ENCODE measurements at regions not wholly inside any gene's neighbourhood (a gene's known extent, or its start where the extent isn't known, plus 50 kb on each side); places are given as distances from the start of the nearest gene placed in this dataset.
A peak's percentile ranks its signal among the peaks of the same experiment; 100 is the strongest.

DNA sequence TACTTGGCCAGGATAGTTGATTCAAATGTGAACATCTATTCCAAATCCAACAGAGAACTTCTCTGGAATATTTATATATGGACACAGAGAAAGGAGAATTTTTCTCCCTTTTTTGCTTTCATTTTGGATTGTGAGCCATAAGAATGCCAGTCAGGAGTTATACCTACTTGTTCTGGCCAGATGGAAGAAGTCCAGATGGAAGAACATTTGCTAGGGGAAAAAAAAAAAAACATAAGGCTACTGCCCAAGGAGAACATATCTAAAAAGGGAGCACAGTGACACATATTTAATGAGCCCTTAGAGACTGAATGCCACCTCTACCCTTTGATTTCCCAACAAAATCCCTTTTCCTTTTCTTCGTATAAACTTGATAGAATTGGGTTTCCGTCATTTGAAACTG lies 61.7 kb upstream of the PPP2R2B start:
- DNase-seq (ENCODE audit: low read depth, low spot score) = no peak

DNA sequence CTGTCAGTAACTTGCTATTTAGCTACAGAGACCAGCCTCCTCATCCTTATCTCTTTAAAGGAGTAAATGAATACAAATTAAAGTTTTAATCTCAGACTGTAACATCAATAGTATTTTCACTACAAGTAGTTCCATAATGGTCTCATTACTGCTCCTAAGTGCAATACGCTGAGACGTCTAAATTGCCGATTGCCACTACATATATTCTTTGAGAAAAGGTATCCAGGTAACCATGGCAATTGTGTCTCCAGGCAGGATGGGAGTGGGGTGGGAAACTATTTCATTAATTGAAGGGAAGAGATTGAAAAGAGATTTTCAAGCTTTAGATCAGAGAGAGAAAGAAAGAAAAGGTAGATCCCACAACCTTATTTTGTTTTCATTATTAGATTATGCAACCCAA lies 65.5 kb upstream of the PPP2R2B start:
- DNase-seq (ENCODE audit: low read depth, low spot score) = no peak

DNA sequence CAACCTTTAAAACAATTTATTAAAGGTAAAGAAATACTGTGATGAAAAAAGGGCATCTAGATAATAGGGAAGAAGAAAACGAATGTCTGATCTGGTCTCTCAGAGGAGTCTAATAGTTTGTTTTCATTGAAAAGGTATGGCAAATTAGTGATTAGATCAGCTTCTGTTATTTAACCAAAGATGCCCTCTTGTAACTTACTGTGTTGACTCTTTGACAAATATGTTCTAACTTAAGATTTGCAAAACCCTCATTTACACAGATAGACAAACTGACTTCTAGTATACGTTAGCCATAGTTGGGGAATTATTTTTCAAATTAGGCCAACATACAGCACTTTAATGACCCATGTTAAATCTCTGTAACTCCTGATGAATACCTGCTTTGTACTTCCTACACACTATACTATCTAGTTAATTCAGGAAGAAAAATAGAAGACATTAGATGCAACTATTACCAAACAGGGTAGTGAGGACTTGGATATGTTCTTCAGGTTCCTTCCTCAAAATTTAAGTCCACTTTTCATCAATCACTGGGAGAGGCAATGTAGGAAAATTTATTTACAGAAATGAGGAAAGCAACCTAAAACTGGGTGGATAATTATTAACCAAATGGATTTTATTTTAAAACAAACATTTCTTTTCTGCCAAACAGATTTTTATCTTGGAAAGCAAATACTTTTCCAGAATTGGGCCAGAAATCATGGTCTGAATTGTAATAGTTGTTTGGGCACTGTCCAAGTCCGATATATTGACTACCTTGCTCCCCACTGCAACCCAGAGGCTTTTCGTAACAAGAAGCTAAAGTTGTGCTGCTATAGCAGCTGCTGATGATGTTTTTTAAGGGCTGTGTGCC lies 66.4 kb upstream of the PPP2R2B start:
- DNase-seq (ENCODE audit: low read depth, low spot score) = no peak

DNA sequence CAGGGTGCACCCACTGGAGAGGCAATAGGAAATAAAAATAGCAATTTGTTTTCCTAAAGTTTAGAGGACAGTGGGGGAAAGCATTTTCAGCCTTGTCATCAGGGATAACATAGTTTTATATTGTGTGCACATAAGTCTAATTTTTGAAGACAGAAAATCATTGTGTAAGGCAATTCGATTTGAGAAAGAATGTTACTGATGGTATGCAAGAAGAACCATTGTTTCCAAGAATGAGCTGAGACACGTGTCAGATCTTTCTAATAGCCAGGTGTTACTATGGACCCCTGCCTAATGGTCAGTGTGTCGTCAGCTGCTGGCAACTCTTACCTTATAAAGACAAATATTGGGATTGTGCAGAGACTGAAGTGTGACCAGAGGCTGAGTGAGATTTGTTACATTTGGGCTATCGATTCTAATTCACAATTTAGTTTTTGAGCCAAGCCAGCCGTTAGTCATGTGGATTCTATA lies 67.1 kb upstream of the PPP2R2B start:
- DNase-seq (ENCODE audit: low read depth, low spot score) = no peak

- peak; percentile 18 for DNase-seq (ENCODE audit: low read depth, low spot score)
Observed at GRCh38 chr5:146947181-146947941, 68.8 kb upstream of the PPP2R2B start.

GRCh38 chr5:146948666-146949065 lies 70.1 kb upstream of the PPP2R2B start:
- DNase-seq (ENCODE audit: low read depth, low spot score) = no peak

- no peak for DNase-seq (ENCODE audit: low read depth, low spot score)
Observed at GRCh38 chr5:146952168-146952567, 73.6 kb upstream of the PPP2R2B start.

DNA sequence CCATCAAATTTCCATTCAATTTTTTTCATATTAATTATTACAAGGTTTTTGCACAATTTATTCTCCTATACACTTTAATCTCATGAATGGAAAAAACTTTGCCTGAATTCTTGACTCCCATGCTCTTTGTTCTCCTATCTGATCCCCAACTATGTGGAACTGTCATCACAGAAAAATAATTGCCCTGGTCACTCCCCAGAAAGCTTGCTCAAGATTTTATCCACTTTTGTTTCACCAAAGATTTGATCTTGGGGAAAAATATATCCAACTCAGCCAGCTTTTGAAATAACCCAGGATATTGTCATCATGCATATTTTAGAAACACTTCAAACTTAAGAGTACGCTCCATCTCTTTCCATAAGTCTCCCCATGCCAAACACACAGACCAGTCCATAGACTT lies 77.7 kb upstream of the PPP2R2B start:
- DNase-seq (ENCODE audit: low read depth, low spot score) = no peak

DNA sequence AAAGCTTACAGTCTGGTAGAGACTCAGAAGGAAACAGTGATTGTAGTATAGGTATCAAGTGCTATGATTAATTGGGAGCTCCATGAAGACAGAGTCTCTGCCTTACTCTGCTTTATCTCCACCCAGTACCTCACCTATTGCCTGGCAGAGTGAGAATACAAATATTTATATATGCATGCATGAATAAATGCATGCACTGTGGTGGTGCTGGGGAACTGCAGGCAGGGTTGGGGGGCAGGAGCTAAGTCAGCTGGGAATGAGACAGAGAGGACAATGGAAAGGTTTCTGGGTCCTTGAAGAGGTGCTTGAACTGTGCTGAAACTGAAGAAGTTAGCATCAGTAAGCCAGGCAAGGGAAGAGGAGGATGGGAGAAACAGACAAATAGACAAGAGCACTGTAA lies 80.8 kb upstream of the PPP2R2B start:
- no peak for DNase-seq (ENCODE audit: low read depth, low spot score)

DNA sequence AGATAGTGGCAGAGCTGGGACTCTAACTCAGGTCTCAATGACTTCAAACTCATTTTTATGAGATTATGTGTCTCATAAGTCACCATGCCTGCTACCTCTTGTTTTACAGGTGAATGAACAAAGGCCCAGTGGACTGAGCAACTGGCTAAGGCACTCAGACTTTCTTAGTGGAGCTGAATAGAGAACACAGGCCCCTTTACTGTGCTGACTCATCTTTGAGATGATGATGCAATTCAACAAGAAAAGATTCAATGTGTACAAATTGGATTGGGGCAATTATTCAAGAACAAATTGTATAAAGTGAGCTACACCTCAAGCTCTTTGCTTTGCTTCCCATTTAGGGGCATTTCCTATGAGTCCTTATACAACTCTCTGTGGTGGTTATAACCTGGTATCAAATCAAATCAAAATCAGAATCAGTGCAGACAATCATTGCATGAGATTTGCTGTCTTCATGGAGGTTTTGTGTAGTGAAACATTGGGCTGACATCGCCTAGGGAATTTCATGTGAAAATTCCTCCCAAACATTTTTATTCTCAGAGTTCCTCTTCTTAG lies 84.3 kb upstream of the PPP2R2B start:
- DNase-seq (ENCODE audit: low read depth, low spot score) = peak; percentile 53

DNA sequence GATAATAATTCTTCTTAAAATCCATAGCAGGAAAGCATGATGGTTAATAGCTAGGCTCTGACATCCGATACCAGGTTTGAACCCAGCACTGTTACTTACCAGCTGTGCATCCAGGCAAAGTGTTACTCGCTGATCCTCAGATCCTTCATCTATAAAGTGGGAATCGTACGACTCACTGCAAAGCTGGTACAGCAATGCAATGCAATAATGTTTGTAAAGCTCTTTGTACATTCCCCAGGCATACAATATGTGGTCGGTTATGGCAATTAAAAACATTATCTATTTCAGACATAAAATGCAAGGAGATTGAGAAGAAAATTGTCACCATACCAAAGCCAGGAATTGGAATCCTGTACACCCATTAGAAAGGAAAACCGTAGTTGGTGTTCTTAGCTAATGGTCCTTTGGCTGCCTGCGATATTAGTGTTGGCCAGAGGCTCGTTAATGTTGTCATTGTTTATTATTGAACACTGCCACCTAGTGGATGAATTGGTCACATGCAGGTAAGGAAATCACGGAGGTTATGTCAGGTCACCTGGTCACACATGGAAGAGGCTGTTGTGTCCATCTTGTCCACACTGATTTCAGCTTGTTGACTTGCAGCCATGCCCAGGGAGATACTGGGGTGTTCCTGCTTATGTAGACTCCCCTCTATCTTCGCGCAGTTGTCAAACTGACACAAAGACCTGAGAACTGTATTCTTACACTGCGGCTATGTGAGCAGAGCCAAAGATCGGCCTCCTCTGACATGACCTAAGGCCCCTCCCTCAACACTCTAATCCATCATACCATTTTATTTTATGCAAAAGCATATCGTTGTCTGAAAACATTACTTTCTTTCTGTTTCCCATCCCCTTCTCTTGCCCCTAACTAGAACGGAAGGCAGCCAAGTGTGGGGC lies 87.5 kb upstream of the PPP2R2B start:
- peak; percentile 89 for DNase-seq (ENCODE audit: low read depth, low spot score)

GRCh38 chr5:146967646-146968045 lies 89.1 kb upstream of the PPP2R2B start:
- no peak for DNase-seq (ENCODE audit: low read depth, low spot score)

GRCh38 chr5:146971401-146971800 lies 92.8 kb upstream of the PPP2R2B start:
- no peak for DNase-seq (ENCODE audit: low read depth, low spot score)

DNA sequence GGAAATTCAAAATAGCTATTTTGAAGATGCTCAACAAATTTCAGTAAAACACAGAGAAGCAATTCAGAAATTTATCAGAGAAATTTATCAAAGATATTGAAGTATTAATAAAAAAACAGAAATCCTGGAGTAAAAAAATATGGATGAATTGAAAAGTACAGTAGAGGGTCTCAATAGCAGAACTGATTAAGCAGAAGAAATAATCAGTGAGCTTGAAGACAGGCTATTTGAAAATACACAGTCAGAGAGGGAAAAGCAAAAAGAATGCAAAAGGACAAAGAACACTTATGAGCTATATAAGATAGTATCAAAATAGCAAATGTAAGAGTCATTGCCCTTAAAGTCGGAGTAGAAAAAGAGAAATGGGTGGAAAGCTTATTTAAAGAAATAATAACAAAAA lies 107.9 kb upstream of the PPP2R2B start:
- DNase-seq (ENCODE audit: low read depth, low spot score) = no peak

- peak; percentile 84 for DNase-seq (ENCODE audit: low read depth, low spot score)
Observed at GRCh38 chr5:146993876-146994530, 115.4 kb upstream of the PPP2R2B start.

DNA sequence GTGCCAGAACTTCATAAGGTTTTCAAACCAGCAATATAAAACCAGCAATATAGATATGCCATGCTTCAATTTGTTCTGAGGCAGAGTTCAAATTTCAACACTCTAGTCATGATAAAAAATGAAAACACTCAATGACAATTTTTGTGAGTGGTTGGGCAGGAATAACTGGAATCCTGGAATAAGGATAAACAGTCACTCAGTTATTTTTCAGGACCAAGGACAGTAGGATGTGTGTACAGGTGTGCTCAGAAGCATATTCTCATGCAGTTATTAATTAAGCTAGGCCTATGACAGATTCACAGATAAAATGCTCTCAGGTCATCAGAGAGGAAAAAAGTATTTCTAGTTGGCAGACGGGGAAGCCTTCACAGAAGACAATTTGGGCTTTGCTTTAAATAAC lies 117.3 kb upstream of the PPP2R2B start:
- DNase-seq (ENCODE audit: low read depth, low spot score) = no peak

DNA sequence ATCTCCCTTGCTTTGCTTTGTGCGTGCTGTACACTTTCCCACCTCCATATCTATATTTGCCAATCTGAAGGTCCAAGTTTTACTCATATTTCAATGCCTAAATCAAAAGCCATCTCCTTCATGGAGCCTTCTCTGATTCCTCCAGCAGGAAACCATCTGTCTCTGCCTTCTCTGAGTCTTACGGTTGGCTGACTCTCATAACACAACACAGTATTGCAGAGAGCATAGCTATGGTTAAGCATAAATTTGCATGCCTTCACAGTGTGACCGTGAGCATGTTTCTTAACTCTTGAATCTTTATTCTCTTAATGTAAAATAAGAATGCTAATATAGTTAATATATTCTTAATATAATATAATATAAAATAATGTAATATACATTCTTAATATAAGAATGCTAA lies 136.8 kb upstream of the PPP2R2B start:
- no peak for DNase-seq (ENCODE audit: low read depth, low spot score)

DNA sequence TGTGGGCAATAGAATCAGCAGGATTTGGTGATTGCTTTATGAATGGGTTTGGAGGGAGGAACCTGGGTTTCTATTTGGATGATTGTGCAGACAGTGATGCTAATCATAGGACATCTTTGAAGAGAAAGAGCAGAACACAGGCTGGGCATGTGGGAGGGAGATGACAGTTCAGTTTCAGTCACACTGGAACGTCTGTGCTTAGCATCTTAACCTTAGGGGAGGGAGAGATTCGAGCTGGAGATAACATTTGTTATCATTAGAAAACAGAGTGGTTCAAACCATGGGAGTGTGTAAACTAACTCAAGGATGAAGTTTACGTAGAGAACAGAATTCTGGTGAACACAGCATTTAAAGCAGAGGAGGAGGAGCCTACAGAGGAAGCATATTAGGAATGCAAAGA lies 138.6 kb upstream of the PPP2R2B start:
- DNase-seq (ENCODE audit: low read depth, low spot score) = no peak

GRCh38 chr5:147017621-147018020 lies 139.1 kb upstream of the PPP2R2B start:
- no peak for DNase-seq (ENCODE audit: low read depth, low spot score)

- no peak for DNase-seq (ENCODE audit: low read depth, low spot score)
Observed at GRCh38 chr5:147018812-147019211, 140.3 kb upstream of the PPP2R2B start.

DNA sequence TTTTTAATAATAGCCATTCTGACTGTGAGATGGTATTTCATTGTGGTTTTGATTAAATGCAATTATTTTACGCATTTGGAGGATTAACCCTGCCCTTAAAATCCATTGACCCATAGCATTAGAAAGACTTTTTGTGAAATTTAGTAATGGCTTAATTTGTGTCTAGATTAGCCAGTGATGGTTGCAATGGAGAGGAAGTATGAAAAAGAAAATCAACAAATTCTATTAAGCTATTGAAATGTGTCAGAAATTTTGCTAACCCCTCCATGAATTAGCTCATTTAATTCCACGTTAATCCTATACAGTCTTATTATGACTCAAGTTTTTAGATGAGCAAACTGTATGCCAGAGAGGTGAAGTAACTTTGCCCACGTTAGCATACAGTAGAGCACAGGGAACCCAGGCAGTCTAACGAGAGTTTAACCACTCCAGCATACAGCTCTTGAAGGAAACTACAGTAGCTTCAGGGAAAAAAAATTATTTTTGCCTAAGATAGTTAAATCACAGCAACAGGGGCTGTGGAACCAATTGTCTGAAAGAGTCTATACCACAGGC lies 158.2 kb upstream of the PPP2R2B start:
- peak; percentile 16 for DNase-seq (ENCODE audit: low read depth, low spot score)
